ENCODE measurements at regions not wholly inside any gene's neighbourhood (a gene's known extent, or its start where the extent isn't known, plus 50 kb on each side); places are given as distances from the start of the nearest gene placed in this dataset.
"Not testable (repeated sequence)": the region's sequence is repeated elsewhere in the genome, so short reads cannot be mapped to it uniquely, and the experiment has no call there.

- H3K36me3 ChIP-seq (ENCODE audit: control insufficient read depth, insufficient read depth, low read length) = no peaks in the 10 kb centered on the region
- no peaks in the 10 kb centered on the region for H3K27me3 ChIP-seq (ENCODE audit: control insufficient read depth, insufficient read depth, low read length)
- H3K4me3 ChIP-seq (ENCODE audit: low read depth, low read length) = no peak overlapping the region
- H3K9me3 ChIP-seq (ENCODE audit: control insufficient read depth, insufficient read depth, low read length) = no peaks in the 10 kb centered on the region
- H3K9ac ChIP-seq (ENCODE audit: low read depth, low read length) = no peak overlapping the region
- H3K4me1 ChIP-seq (ENCODE audit: control insufficient read depth, insufficient read depth, low read length) = no peaks in the 10 kb centered on the region
Observed at GRCh38 chr4:60945641-60946040, 254.5 kb upstream of the ADGRL3 start.

GRCh38 chr4:60948008-60948407 lies 252.1 kb upstream of the ADGRL3 start:
- Histone ChIP-seq H3K9me3 (ENCODE audit: control insufficient read depth, insufficient read depth, low read length) (no peaks in the 10 kb centered on the region), H3K4me1 (ENCODE audit: control insufficient read depth, insufficient read depth, low read length) (no peaks in the 10 kb centered on the region), H3K36me3 (ENCODE audit: control insufficient read depth, insufficient read depth, low read length) (no peaks in the 10 kb centered on the region), H3K9ac (ENCODE audit: low read depth, low read length) (no peak overlapping the region), H3K4me3 (ENCODE audit: low read depth, low read length) (no peak overlapping the region), H3K27me3 (ENCODE audit: control insufficient read depth, insufficient read depth, low read length) (no peaks in the 10 kb centered on the region)

GRCh38 chr4:60952921-60953320 lies 247.2 kb upstream of the ADGRL3 start:
- Histone ChIP-seq H3K4me1 (ENCODE audit: control insufficient read depth, insufficient read depth, low read length) (no peaks in the 10 kb centered on the region), H3K4me3 (ENCODE audit: low read depth, low read length) (no peak overlapping the region), H3K27me3 (ENCODE audit: control insufficient read depth, insufficient read depth, low read length) (no peaks in the 10 kb centered on the region), H3K9ac (ENCODE audit: low read depth, low read length) (no peak overlapping the region), H3K9me3 (ENCODE audit: control insufficient read depth, insufficient read depth, low read length) (no peaks in the 10 kb centered on the region), H3K36me3 (ENCODE audit: control insufficient read depth, insufficient read depth, low read length) (no peaks in the 10 kb centered on the region)

- Histone ChIP-seq H3K9ac (ENCODE audit: low read depth, low read length) (no peak overlapping the region), H3K4me3 (ENCODE audit: low read depth, low read length) (no peak overlapping the region), H3K27me3 (ENCODE audit: control insufficient read depth, insufficient read depth, low read length) (no peaks in the 10 kb centered on the region), H3K36me3 (ENCODE audit: control insufficient read depth, insufficient read depth, low read length) (no peaks in the 10 kb centered on the region), H3K4me1 (ENCODE audit: control insufficient read depth, insufficient read depth, low read length) (no peaks in the 10 kb centered on the region), H3K9me3 (ENCODE audit: control insufficient read depth, insufficient read depth, low read length) (no peaks in the 10 kb centered on the region)
Observed at GRCh38 chr4:60953826-60954225, 246.3 kb upstream of the ADGRL3 start.

GRCh38 chr4:60962286-60962685 lies 237.8 kb upstream of the ADGRL3 start:
- H3K27me3 ChIP-seq (ENCODE audit: control insufficient read depth, insufficient read depth, low read length) = no peaks in the 10 kb centered on the region
- no peaks in the 10 kb centered on the region for H3K9me3 ChIP-seq (ENCODE audit: control insufficient read depth, insufficient read depth, low read length)
- no peaks in the 10 kb centered on the region for H3K36me3 ChIP-seq (ENCODE audit: control insufficient read depth, insufficient read depth, low read length)
- no peak overlapping the region for H3K4me3 ChIP-seq (ENCODE audit: low read depth, low read length)
- no peaks in the 10 kb centered on the region for H3K4me1 ChIP-seq (ENCODE audit: control insufficient read depth, insufficient read depth, low read length)
- no peak overlapping the region for H3K9ac ChIP-seq (ENCODE audit: low read depth, low read length)

GRCh38 chr4:60981534-60981933 lies 218.6 kb upstream of the ADGRL3 start:
- no peaks in the 10 kb centered on the region for H3K27me3 ChIP-seq (ENCODE audit: control insufficient read depth, insufficient read depth, low read length)
- no peaks in the 10 kb centered on the region for H3K4me1 ChIP-seq (ENCODE audit: control insufficient read depth, insufficient read depth, low read length)
- H3K4me3 ChIP-seq (ENCODE audit: low read depth, low read length) = no peak overlapping the region
- H3K36me3 ChIP-seq (ENCODE audit: control insufficient read depth, insufficient read depth, low read length) = no peaks in the 10 kb centered on the region
- no peak overlapping the region for H3K9ac ChIP-seq (ENCODE audit: low read depth, low read length)
- no peaks in the 10 kb centered on the region for H3K9me3 ChIP-seq (ENCODE audit: control insufficient read depth, insufficient read depth, low read length)

- Histone ChIP-seq H3K9me3 (ENCODE audit: control insufficient read depth, insufficient read depth, low read length) (no peaks in the 10 kb centered on the region), H3K9ac (ENCODE audit: low read depth, low read length) (no peak overlapping the region), H3K27me3 (ENCODE audit: control insufficient read depth, insufficient read depth, low read length) (no peaks in the 10 kb centered on the region), H3K36me3 (ENCODE audit: control insufficient read depth, insufficient read depth, low read length) (no peaks in the 10 kb centered on the region), H3K4me1 (ENCODE audit: control insufficient read depth, insufficient read depth, low read length) (no peaks in the 10 kb centered on the region), H3K4me3 (ENCODE audit: low read depth, low read length) (no peak overlapping the region)
Observed at GRCh38 chr4:60989141-60989540, 211.0 kb upstream of the ADGRL3 start.

- H3K9me3 ChIP-seq (ENCODE audit: control insufficient read depth, insufficient read depth, low read length) = no peaks in the 10 kb centered on the region
- H3K36me3 ChIP-seq (ENCODE audit: control insufficient read depth, insufficient read depth, low read length) = no peaks in the 10 kb centered on the region
- no peaks in the 10 kb centered on the region for H3K4me1 ChIP-seq (ENCODE audit: control insufficient read depth, insufficient read depth, low read length)
- no peak overlapping the region for H3K9ac ChIP-seq (ENCODE audit: low read depth, low read length)
- no peak overlapping the region for H3K4me3 ChIP-seq (ENCODE audit: low read depth, low read length)
- H3K27me3 ChIP-seq (ENCODE audit: control insufficient read depth, insufficient read depth, low read length) = no peaks in the 10 kb centered on the region
Observed at GRCh38 chr4:60992037-60992436, 208.1 kb upstream of the ADGRL3 start.

- H3K36me3 ChIP-seq (ENCODE audit: control insufficient read depth, insufficient read depth, low read length) = no peaks in the 10 kb centered on the region
- H3K4me1 ChIP-seq (ENCODE audit: control insufficient read depth, insufficient read depth, low read length) = no peaks in the 10 kb centered on the region
- H3K9me3 ChIP-seq (ENCODE audit: control insufficient read depth, insufficient read depth, low read length) = no peaks in the 10 kb centered on the region
- H3K9ac ChIP-seq (ENCODE audit: low read depth, low read length) = no peak overlapping the region
- no peak overlapping the region for H3K4me3 ChIP-seq (ENCODE audit: low read depth, low read length)
- H3K27me3 ChIP-seq (ENCODE audit: control insufficient read depth, insufficient read depth, low read length) = no peaks in the 10 kb centered on the region
Observed at GRCh38 chr4:61003301-61003700, 196.8 kb upstream of the ADGRL3 start.

- no peaks in the 10 kb centered on the region for H3K9me3 ChIP-seq (ENCODE audit: control insufficient read depth, insufficient read depth, low read length)
- H3K9ac ChIP-seq (ENCODE audit: low read depth, low read length) = no peak overlapping the region
- H3K27me3 ChIP-seq (ENCODE audit: control insufficient read depth, insufficient read depth, low read length) = no peaks in the 10 kb centered on the region
- H3K36me3 ChIP-seq (ENCODE audit: control insufficient read depth, insufficient read depth, low read length) = no peaks in the 10 kb centered on the region
- H3K4me3 ChIP-seq (ENCODE audit: low read depth, low read length) = no peak overlapping the region
- no peaks in the 10 kb centered on the region for H3K4me1 ChIP-seq (ENCODE audit: control insufficient read depth, insufficient read depth, low read length)
Observed at GRCh38 chr4:61004651-61005170, 195.4 kb upstream of the ADGRL3 start.

- Histone ChIP-seq H3K4me1 (ENCODE audit: control insufficient read depth, insufficient read depth, low read length) (no peaks in the 10 kb centered on the region), H3K4me3 (ENCODE audit: low read depth, low read length) (no peak overlapping the region), H3K9ac (ENCODE audit: low read depth, low read length) (no peak overlapping the region), H3K27me3 (ENCODE audit: control insufficient read depth, insufficient read depth, low read length) (no peaks in the 10 kb centered on the region), H3K36me3 (ENCODE audit: control insufficient read depth, insufficient read depth, low read length) (no peaks in the 10 kb centered on the region), H3K9me3 (ENCODE audit: control insufficient read depth, insufficient read depth, low read length) (no peaks in the 10 kb centered on the region)
Observed at GRCh38 chr4:61011051-61011450, 189.1 kb upstream of the ADGRL3 start.

GRCh38 chr4:61011936-61012335 lies 188.2 kb upstream of the ADGRL3 start:
- H3K27me3 ChIP-seq (ENCODE audit: control insufficient read depth, insufficient read depth, low read length); H3K4me3 ChIP-seq (ENCODE audit: low read depth, low read length); H3K4me1 ChIP-seq (ENCODE audit: control insufficient read depth, insufficient read depth, low read length); H3K9ac ChIP-seq (ENCODE audit: low read depth, low read length); H3K36me3 ChIP-seq (ENCODE audit: control insufficient read depth, insufficient read depth, low read length); H3K9me3 ChIP-seq (ENCODE audit: control insufficient read depth, insufficient read depth, low read length): not testable (repeated sequence)

- Histone ChIP-seq H3K4me3 (ENCODE audit: low read depth, low read length) (no peak overlapping the region), H3K36me3 (ENCODE audit: control insufficient read depth, insufficient read depth, low read length) (no peaks in the 10 kb centered on the region), H3K9ac (ENCODE audit: low read depth, low read length) (no peak overlapping the region), H3K9me3 (ENCODE audit: control insufficient read depth, insufficient read depth, low read length) (no peaks in the 10 kb centered on the region), H3K27me3 (ENCODE audit: control insufficient read depth, insufficient read depth, low read length) (no peaks in the 10 kb centered on the region), H3K4me1 (ENCODE audit: control insufficient read depth, insufficient read depth, low read length) (no peaks in the 10 kb centered on the region)
Observed at GRCh38 chr4:61024610-61025009, 175.5 kb upstream of the ADGRL3 start.

Data from iPS-15b (cell line).